ENCODE measurements at regions not wholly inside any gene's neighbourhood (a gene's known extent, or its start where the extent isn't known, plus 50 kb on each side); places are given as distances from the start of the nearest gene placed in this dataset.
"Not testable (repeated sequence)": the region's sequence is repeated elsewhere in the genome, so short reads cannot be mapped to it uniquely, and the experiment has no call there.

GRCh38 chr9:88256216-88256615 is 117.9 kb upstream of the SPATA31C2 start:
- H3K36me3 ChIP-seq (ENCODE audit: control insufficient read depth, insufficient read depth, low read length), result no peaks in the 10 kb centered on the region
- H3K4me3 ChIP-seq (ENCODE audit: insufficient read depth, low read depth, low read length), result no peak overlapping the region
- 88 to 89% methylated on average over 7 of the region's 7 CpGs for WGBS, 2 experiments
- H3K27me3 ChIP-seq (ENCODE audit: control insufficient read depth, insufficient read depth, low read length, poor library complexity, severe bottlenecking), result no peaks in the 10 kb centered on the region
- no peaks in the 10 kb centered on the region for H3K9me3 ChIP-seq (ENCODE audit: control insufficient read depth, low read length)
- no peak overlapping the region for H3K27ac ChIP-seq (ENCODE audit: insufficient read depth, low read depth, low read length, poor library complexity, severe bottlenecking)
- H3K4me1 ChIP-seq (ENCODE audit: control insufficient read depth, insufficient read depth, low read length), result no peaks in the 10 kb centered on the region

- 88 to 91% methylated on average over 4 of the region's 4 CpGs for WGBS, 2 experiments
- not testable (repeated sequence) for H3K36me3 ChIP-seq (ENCODE audit: control insufficient read depth, insufficient read depth, low read length); H3K9me3 ChIP-seq (ENCODE audit: control insufficient read depth, low read length); H3K27me3 ChIP-seq (ENCODE audit: control insufficient read depth, insufficient read depth, low read length, poor library complexity, severe bottlenecking); H3K27ac ChIP-seq (ENCODE audit: insufficient read depth, low read depth, low read length, poor library complexity, severe bottlenecking); H3K4me3 ChIP-seq (ENCODE audit: insufficient read depth, low read depth, low read length); H3K4me1 ChIP-seq (ENCODE audit: control insufficient read depth, insufficient read depth, low read length)
Measured at GRCh38 chr9:88255806-88256205, 117.5 kb upstream of the SPATA31C2 start.

- Histone ChIP-seq H3K4me3 (ENCODE audit: insufficient read depth, low read depth, low read length) (no peak overlapping the region), H3K4me1 (ENCODE audit: control insufficient read depth, insufficient read depth, low read length) (no peaks in the 10 kb centered on the region), H3K27me3 (ENCODE audit: control insufficient read depth, insufficient read depth, low read length, poor library complexity, severe bottlenecking) (no peaks in the 10 kb centered on the region), H3K36me3 (ENCODE audit: control insufficient read depth, insufficient read depth, low read length) (no peaks in the 10 kb centered on the region), H3K27ac (ENCODE audit: insufficient read depth, low read depth, low read length, poor library complexity, severe bottlenecking) (no peak overlapping the region), H3K9me3 (ENCODE audit: control insufficient read depth, low read length) (no peaks in the 10 kb centered on the region)
- 84 to 85% methylated on average over 1 of the region's 1 CpG for WGBS, 2 experiments
Measured at GRCh38 chr9:88251903-88252302, 113.6 kb upstream of the SPATA31C2 start.

- Histone ChIP-seq H3K36me3 (ENCODE audit: control insufficient read depth, insufficient read depth, low read length) (no peaks in the 10 kb centered on the region), H3K27ac (ENCODE audit: insufficient read depth, low read depth, low read length, poor library complexity, severe bottlenecking) (no peak overlapping the region), H3K4me1 (ENCODE audit: control insufficient read depth, insufficient read depth, low read length) (no peaks in the 10 kb centered on the region), H3K9me3 (ENCODE audit: control insufficient read depth, low read length) (no peaks in the 10 kb centered on the region), H3K27me3 (ENCODE audit: control insufficient read depth, insufficient read depth, low read length, poor library complexity, severe bottlenecking) (no peaks in the 10 kb centered on the region), H3K4me3 (ENCODE audit: insufficient read depth, low read depth, low read length) (no peak overlapping the region)
Measured at GRCh38 chr9:88243736-88244135, 105.5 kb upstream of the SPATA31C2 start.

- H3K4me3 ChIP-seq (ENCODE audit: insufficient read depth, low read depth, low read length), result no peak overlapping the region
- H3K27ac ChIP-seq (ENCODE audit: insufficient read depth, low read depth, low read length, poor library complexity, severe bottlenecking), result no peak overlapping the region
- 86 to 95% methylated on average over 1 of the region's 1 CpG for WGBS, 2 experiments
- no peaks in the 10 kb centered on the region for H3K27me3 ChIP-seq (ENCODE audit: control insufficient read depth, insufficient read depth, low read length, poor library complexity, severe bottlenecking)
- H3K4me1 ChIP-seq (ENCODE audit: control insufficient read depth, insufficient read depth, low read length), result no peaks in the 10 kb centered on the region
- no peaks in the 10 kb centered on the region for H3K9me3 ChIP-seq (ENCODE audit: control insufficient read depth, low read length)
- no peaks in the 10 kb centered on the region for H3K36me3 ChIP-seq (ENCODE audit: control insufficient read depth, insufficient read depth, low read length)
Measured at GRCh38 chr9:88242879-88243278, 104.6 kb upstream of the SPATA31C2 start.

- WGBS, 2 experiments, result 92 to 94% methylated on average over 10 to 11 of the region's 11 CpGs
- Histone ChIP-seq H3K4me1 (ENCODE audit: control insufficient read depth, insufficient read depth, low read length) (peaks cover 8% of the 10 kb centered on the region), H3K27me3 (ENCODE audit: control insufficient read depth, insufficient read depth, low read length, poor library complexity, severe bottlenecking) (no peaks in the 10 kb centered on the region), H3K9me3 (ENCODE audit: control insufficient read depth, low read length) (no peaks in the 10 kb centered on the region), H3K27ac (ENCODE audit: insufficient read depth, low read depth, low read length, poor library complexity, severe bottlenecking) (no peak overlapping the region), H3K36me3 (ENCODE audit: control insufficient read depth, insufficient read depth, low read length) (no peaks in the 10 kb centered on the region), H3K4me3 (ENCODE audit: insufficient read depth, low read depth, low read length) (no peak overlapping the region)
Measured at GRCh38 chr9:88237991-88238571, 99.8 kb upstream of the SPATA31C2 start.

- no peak overlapping the region for H3K4me3 ChIP-seq (ENCODE audit: insufficient read depth, low read depth, low read length)
- no peaks in the 10 kb centered on the region for H3K9me3 ChIP-seq (ENCODE audit: control insufficient read depth, low read length)
- WGBS, 2 experiments, result 71 to 74% methylated on average over 7 of the region's 7 CpGs
- no peaks in the 10 kb centered on the region for H3K36me3 ChIP-seq (ENCODE audit: control insufficient read depth, insufficient read depth, low read length)
- H3K27ac ChIP-seq (ENCODE audit: insufficient read depth, low read depth, low read length, poor library complexity, severe bottlenecking), result no peak overlapping the region
- peaks cover 8% of the 10 kb centered on the region for H3K4me1 ChIP-seq (ENCODE audit: control insufficient read depth, insufficient read depth, low read length)
- no peaks in the 10 kb centered on the region for H3K27me3 ChIP-seq (ENCODE audit: control insufficient read depth, insufficient read depth, low read length, poor library complexity, severe bottlenecking)
Measured at GRCh38 chr9:88237479-88237961, 99.2 kb upstream of the SPATA31C2 start.

GRCh38 chr9:88236511-88237478 is 98.5 kb upstream of the SPATA31C2 start:
- 86 to 88% methylated on average over 18 of the region's 18 CpGs for WGBS, 2 experiments
- Histone ChIP-seq H3K27ac (ENCODE audit: insufficient read depth, low read depth, low read length, poor library complexity, severe bottlenecking) (no peak overlapping the region), H3K27me3 (ENCODE audit: control insufficient read depth, insufficient read depth, low read length, poor library complexity, severe bottlenecking) (no peaks in the 10 kb centered on the region)

GRCh38 chr9:88235615-88236014 is 97.3 kb upstream of the SPATA31C2 start:
- H3K4me1 ChIP-seq (ENCODE audit: control insufficient read depth, insufficient read depth, low read length), result peaks cover 8% of the 10 kb centered on the region
- H3K9me3 ChIP-seq (ENCODE audit: control insufficient read depth, low read length), result no peaks in the 10 kb centered on the region
- H3K27me3 ChIP-seq (ENCODE audit: control insufficient read depth, insufficient read depth, low read length, poor library complexity, severe bottlenecking), result no peaks in the 10 kb centered on the region
- no peak overlapping the region for H3K4me3 ChIP-seq (ENCODE audit: insufficient read depth, low read depth, low read length)
- 85 to 87% methylated on average over 2 of the region's 2 CpGs for WGBS, 2 experiments
- H3K27ac ChIP-seq (ENCODE audit: insufficient read depth, low read depth, low read length, poor library complexity, severe bottlenecking), result no peak overlapping the region
- H3K36me3 ChIP-seq (ENCODE audit: control insufficient read depth, insufficient read depth, low read length), result no peaks in the 10 kb centered on the region

More at GRCh38 chr9:88236511-88237478, 98.5 kb upstream of the SPATA31C2 start:
- Histone ChIP-seq H3K4me1 (ENCODE audit: control insufficient read depth, insufficient read depth, low read length) (peaks cover 8% of the 10 kb centered on the region), H3K4me3 (ENCODE audit: insufficient read depth, low read depth, low read length) (no peak overlapping the region), H3K9me3 (ENCODE audit: control insufficient read depth, low read length) (no peaks in the 10 kb centered on the region), H3K36me3 (ENCODE audit: control insufficient read depth, insufficient read depth, low read length) (no peaks in the 10 kb centered on the region)

GRCh38 chr9:88234114-88234513 is 95.8 kb upstream of the SPATA31C2 start:
- H3K27me3 ChIP-seq (ENCODE audit: control insufficient read depth, insufficient read depth, low read length, poor library complexity, severe bottlenecking), result no peaks in the 10 kb centered on the region
- peaks cover 8% of the 10 kb centered on the region for H3K4me1 ChIP-seq (ENCODE audit: control insufficient read depth, insufficient read depth, low read length)
- H3K9me3 ChIP-seq (ENCODE audit: control insufficient read depth, low read length), result no peaks in the 10 kb centered on the region

More at GRCh38 chr9:88234114-88234513, 95.8 kb upstream of the SPATA31C2 start:
- WGBS, 2 experiments, result 68 to 81% methylated on average over 7 to 8 of the region's 8 CpGs
- no peaks in the 10 kb centered on the region for H3K36me3 ChIP-seq (ENCODE audit: control insufficient read depth, insufficient read depth, low read length)
- peak overlapping the region; percentile 12 for H3K27ac ChIP-seq (ENCODE audit: insufficient read depth, low read depth, low read length, poor library complexity, severe bottlenecking)
- no peak overlapping the region for H3K4me3 ChIP-seq (ENCODE audit: insufficient read depth, low read depth, low read length)

Measured in ectodermal cell (in vitro differentiated cells).